Prostate gland (tissue), 2 donors: ENCODE measurements at regions not wholly inside any gene's neighbourhood (a gene's known extent, or its start where the extent isn't known, plus 50 kb on each side); places are given as distances from the start of the nearest gene placed in this dataset.

Experiments
- DNase-seq: peaks from one replicate; pipeline ENCODE4 v3.0.0-alpha.2; 2019; ENCODE audit warnings: low spot score
- H3K27ac ChIP-seq, 2 donors: fragments of 200-600 bp; sonication (generic); 2 replicates each; pipeline ENCODE4 v1.5.1; 2017 to 2019
- H3K27me3 ChIP-seq: fragments of 200-600 bp; sonication (generic); replicated peaks from 2 replicates; pipeline ENCODE4 v1.5.1; 2019; ENCODE audit not compliant: insufficient read depth
- H3K36me3 ChIP-seq, 2 donors: fragments of 200-600 bp; sonication (generic); 1 replicate in 1 of 2; 2 replicates in 1 of 2; pipeline versions ENCODE4 v1.5.1 to v1.8.1; 2017 to 2019
- H3K4me1 ChIP-seq: fragments of 200-600 bp; sonication (generic); replicated peaks from 2 replicates; pipeline ENCODE4 v1.5.1; 2019
- H3K4me3 ChIP-seq, 2 donors: fragments of 200-600 bp; sonication (generic); 2 replicates each; pipeline ENCODE4 v1.5.1; 2017 to 2019
- H3K9me3 ChIP-seq: fragments of 200-600 bp; sonication (generic); 2 replicates; pipeline ENCODE4 v1.5.1; 2017
- CTCF ChIP-seq, 4 experiments: fragments of 200-600 bp in 2 of 4; fragments of 450-650 bp in 2 of 4; sonication (generic) in 2 of 4; IDR thresholded peaks; 1 replicate in 3 of 4; 2 replicates in 1 of 4; pipeline ENCODE4 v1.5.1; 2016 to 2019; ENCODE audit warnings: antibody characterized with exemption in 4 of 4, mild to moderate bottlenecking in 2 of 4, moderate library complexity in 2 of 4
- POLR2A ChIP-seq: fragments of 450-650 bp; IDR thresholded peaks from one replicate; pipeline ENCODE4 v1.6.1; 2016; ENCODE audit warnings: antibody characterized with exemption, mild to moderate bottlenecking
- POLR2AphosphoS5 ChIP-seq: sonication (generic); formaldehyde crosslinking; IDR thresholded peaks from one replicate; pipeline ENCODE4 v1.6.1; 2017; ENCODE audit warnings: antibody characterized with exemption
- WGBS: methylation state at CpG from one replicate; pipeline ENCODE4 v1.1.5; 2018; 5-methylcytosine and 5-hydroxymethylcytosine counted together
- intact Hi-C: fragments of 100-400 bp; cut with DNase I; formaldehyde crosslinking; loops from one replicate; pipeline ENCODE4 v1.14.2; 2022

GRCh38 chr1:213381572-213382084 is 330.6 kb downstream of the RPS6KC1 start:
- 9% methylated on average over 17 of the region's 17 CpGs for WGBS
- intact Hi-C loops, result no loop called here
- Histone ChIP-seq H3K4me3 (no peak overlapping the region), H3K9me3 (no peaks in the 10 kb centered on the region), H3K36me3 (no peaks in the 10 kb centered on the region), H3K4me1 (no peaks in the 10 kb centered on the region), H3K27ac (no peak overlapping the region), H3K27me3 (no peaks in the 10 kb centered on the region)
- no peak for TF ChIP-seq POLR2AphosphoS5
- no peak for TF ChIP-seq CTCF (IDR thresholded peaks at IDR 0.05)
- TF ChIP-seq POLR2A, result no peak
- peak; percentile 9 for DNase-seq

DNA sequence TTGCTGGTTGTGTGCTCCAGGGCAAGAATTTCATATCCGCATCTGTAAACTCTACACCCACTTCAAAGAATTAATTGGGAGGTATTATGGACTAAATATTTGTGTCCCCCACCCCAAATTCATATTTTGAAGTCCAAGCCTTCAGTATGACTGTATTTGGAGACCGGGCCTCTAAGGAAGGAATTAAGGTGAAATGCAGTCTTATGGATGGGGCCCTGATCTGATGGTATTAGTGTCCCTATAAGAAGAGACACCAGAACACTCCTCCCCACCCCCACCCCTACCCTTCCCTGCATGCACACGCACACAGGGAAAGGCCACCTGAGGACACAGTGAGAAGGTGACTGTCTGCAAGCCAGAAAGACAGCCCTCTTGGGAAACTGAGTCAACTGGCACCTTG is 332.4 kb downstream of the RPS6KC1 start:
- whole genome bisulfite sequencing, result 99% methylated on average over 3 of the region's 3 CpGs
- DNase-seq, result no peak

DNA sequence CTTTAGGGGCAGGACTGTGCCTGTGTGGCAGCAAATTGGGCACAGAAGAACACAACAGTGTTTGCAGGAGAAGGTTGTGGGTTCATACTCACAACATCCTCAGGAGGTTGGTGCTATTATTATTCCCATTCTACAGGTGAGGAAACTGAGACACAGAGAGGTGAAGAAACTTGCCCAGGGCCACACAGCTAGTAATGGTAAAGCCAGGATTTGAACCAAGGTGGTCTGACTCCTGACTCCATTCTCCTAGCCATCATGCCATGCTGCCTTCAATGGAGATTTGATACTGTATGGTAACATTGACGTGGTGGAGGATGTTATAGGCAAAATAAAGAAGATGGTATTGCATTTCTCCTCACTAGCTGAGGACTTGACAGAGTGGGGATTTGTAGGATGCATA is 334.2 kb downstream of the RPS6KC1 start:
- no peak for DNase-seq
- TF ChIP-seq CTCF (IDR thresholded peaks at IDR 0.05) (no peak), POLR2AphosphoS5 (no peak), POLR2A (no peak)
- Histone ChIP-seq H3K27me3 (no peaks in the 10 kb centered on the region), H3K9me3 (no peaks in the 10 kb centered on the region), H3K4me1 (no peaks in the 10 kb centered on the region), H3K27ac (no peak overlapping the region), H3K36me3 (no peaks in the 10 kb centered on the region), H3K4me3 (no peak overlapping the region)
- WGBS, result 96% methylated on average over 1 of the region's 1 CpG
- intact Hi-C loops, result no loop called here

More for the DNA sequence above, 332.4 kb downstream of the RPS6KC1 start:
- Histone ChIP-seq H3K4me3 (no peak overlapping the region), H3K27ac (no peak overlapping the region), H3K36me3 (no peaks in the 10 kb centered on the region), H3K9me3 (no peaks in the 10 kb centered on the region), H3K4me1 (no peaks in the 10 kb centered on the region), H3K27me3 (no peaks in the 10 kb centered on the region)
- TF ChIP-seq CTCF (IDR thresholded peaks at IDR 0.05) (no peak), POLR2A (no peak), POLR2AphosphoS5 (no peak)
- intact Hi-C loops, result no loop called here

GRCh38 chr1:213385806-213386324 is 334.8 kb downstream of the RPS6KC1 start:
- Histone ChIP-seq H3K27ac (no peak overlapping the region), H3K27me3 (no peaks in the 10 kb centered on the region), H3K4me1 (no peaks in the 10 kb centered on the region), H3K9me3 (no peaks in the 10 kb centered on the region), H3K36me3 (no peaks in the 10 kb centered on the region), H3K4me3 (no peak overlapping the region)
- no peak for DNase-seq
- 75% methylated on average over 4 of the region's 4 CpGs for WGBS
- intact Hi-C loops, result no loop called here
- TF ChIP-seq CTCF (IDR thresholded peaks at IDR 0.05) (no peak), POLR2AphosphoS5 (no peak), POLR2A (no peak)

GRCh38 chr1:213387380-213388015 is 336.5 kb downstream of the RPS6KC1 start:
- 84% methylated on average over 1 of the region's 1 CpG for WGBS
- no peaks in the 10 kb centered on the region for H3K36me3 ChIP-seq
- no peak overlapping the region for H3K4me3 ChIP-seq
- no peaks in the 10 kb centered on the region for H3K9me3 ChIP-seq
- TF ChIP-seq POLR2AphosphoS5, result no peak
- no peak for TF ChIP-seq CTCF (IDR thresholded peaks at IDR 0.05)
- no peak for TF ChIP-seq POLR2A
- intact Hi-C loops, result no loop called here
- no peak overlapping the region for H3K27ac ChIP-seq
- H3K27me3 ChIP-seq, result no peaks in the 10 kb centered on the region
- H3K4me1 ChIP-seq, result no peaks in the 10 kb centered on the region
- no peak for DNase-seq
